ENCODE measurements at regions not wholly inside any gene's neighbourhood (a gene's known extent, or its start where the extent isn't known, plus 50 kb on each side); places are given as distances from the start of the nearest gene placed in this dataset.
"Not testable (repeated sequence)": the region's sequence is repeated elsewhere in the genome, so short reads cannot be mapped to it uniquely, and the experiment has no call there.

DNA sequence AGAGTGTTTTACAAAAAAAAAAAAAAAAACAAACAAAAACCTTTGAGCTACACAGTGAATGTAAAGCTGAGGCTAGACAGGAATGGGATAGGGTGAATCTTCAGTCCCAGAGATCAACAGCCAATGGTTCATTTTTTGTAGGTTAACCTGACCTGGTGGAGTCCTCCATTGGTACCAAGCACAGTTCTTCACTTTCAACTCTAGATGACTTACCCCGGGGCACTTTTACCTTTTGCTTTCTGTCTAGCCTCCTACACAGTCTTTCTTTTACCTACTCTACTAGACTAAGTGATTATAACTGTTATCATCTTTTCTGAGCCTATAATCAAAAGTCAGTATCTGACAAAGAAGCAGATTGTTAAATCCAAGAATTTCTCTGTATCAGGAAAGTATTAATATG, 50.9 kb downstream of the ANXA2R start:
- no peak for DNase-seq

DNA sequence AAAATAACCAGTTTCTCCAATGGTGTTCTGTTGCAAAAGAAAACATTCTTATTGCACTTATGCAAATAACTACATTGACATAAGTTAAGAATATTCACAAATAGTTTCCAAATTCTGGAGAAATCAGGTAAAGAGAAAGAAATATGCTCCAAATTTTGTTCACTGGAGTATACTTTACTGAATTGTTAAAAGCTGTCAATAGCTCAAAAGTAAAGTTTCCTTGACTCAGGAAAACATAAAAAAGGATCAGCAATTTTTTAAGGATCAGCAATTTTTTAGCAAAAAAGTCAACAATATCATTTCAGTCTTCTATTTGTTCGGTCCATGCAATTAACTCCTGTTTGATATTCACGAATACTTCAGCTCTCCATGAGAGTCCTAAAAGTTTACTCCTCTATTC, 51.6 kb downstream of the ANXA2R start:
- DNase-seq, result no peak

DNA sequence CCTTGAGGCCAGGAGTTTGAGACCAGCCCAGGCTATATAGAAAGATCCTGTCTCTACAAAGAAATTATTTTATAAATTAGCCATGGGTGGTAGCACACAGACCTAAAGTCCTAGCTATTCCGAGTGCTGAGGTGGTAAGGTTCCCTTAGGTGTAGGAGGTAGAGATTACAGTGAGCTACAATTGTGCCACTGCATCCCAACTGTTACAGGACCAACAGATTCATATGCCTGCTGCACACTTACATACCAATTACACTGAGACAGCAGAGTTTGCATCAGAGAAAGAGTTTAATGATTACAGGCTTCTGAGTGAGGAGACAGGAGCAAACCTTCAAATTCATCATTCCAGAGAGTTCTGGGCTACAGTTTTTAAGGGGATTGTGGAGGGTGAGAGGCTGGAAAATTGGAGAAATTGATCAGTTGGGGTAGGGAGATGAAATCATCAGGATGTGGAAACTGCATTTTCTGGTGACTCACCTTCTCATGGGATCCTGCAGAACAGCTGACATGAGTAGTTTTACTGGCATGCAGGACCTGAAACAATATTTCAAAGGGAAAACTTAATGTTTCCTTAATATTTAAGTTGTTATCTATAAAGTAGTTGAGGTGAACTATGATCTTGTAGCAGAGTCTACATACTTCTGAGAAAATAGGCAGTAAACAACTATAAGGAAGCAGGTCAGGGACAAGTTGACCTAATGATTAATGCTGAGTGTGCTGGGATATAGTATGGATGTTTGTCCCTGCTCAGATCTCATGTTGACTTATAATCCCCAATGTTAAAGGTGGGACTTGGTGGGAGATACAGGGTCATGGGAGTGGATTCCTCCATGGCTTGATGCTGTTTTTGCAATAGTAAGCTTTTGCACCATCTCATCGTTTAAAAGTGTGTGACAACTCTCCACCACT, 54.7 kb downstream of the ANXA2R start:
- no peak for DNase-seq

DNA sequence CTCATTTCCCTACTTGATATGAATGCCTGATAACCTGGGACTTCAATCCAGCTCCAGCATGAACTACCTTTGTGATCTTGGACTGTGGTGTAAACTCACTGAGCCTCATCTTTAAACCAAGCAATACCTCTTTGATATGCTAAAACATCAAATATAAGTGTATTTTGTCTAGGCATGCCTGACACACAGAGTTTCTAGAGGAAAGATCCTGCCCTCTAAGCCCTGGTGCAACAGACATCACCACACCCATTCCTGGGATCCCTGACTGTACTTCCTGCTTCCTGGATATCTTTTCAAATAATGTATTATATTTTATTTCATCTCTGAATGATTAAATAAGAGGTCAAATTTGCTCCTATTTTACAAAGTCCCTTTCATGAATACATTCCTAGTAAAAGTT, 55.8 kb downstream of the ANXA2R start:
- no peak for DNase-seq

DNA sequence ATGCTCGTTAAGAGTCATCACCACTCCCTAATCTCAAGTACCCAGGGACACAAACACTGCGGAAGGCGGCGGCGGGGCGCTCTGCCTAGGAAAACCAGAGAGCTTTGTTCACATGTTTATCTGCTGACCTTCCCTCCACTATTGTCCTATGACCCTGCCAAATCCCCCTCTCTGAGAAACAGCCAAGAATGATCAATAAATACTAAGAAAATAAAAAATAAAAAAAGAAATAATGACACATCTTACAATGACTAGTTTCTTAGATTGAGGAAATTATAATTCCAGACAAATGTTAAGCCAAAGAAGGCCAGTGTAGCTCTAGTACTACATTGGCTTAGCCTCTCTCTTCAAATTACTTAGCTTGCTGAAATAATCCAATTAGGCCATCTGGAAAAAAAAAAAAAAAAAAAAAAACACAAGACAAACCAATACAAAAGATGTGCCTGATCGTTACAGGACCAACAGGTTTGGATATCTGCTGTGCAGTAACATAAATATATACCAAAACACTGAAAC, 58.0 kb downstream of the ANXA2R start:
- no peak for DNase-seq

DNA sequence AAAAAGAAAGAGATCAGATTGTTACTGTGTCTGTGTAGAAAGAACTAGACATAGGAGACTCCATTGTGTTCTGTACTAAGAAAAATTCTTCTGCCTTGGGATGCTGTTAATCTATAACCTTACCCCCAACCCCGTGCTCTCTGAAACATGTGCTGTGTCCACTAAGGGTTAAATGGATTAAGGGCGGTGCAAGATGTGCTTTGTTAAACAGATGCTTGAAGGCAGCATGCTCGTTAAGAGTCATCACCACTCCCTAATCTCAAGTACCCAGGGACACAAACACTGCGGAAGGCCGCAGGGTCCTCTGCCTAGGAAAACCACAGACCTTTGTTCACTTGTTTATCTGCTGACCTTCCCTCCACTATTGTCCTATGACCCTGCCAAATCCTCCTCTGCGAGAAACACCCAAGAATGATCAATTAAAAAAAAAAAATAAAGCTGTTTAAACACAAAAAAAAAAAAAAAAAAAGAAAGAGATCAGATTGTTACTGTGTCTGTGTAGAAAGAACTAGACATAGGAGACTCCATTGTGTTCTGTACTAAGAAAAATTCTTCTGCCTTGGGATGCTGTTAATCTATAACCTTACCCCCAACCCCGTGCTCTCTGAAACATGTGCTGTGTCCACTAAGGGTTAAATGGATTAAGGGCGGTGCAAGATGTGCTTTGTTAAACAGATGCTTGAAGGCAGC, 58.6 kb downstream of the ANXA2R start:
- not testable (repeated sequence) for DNase-seq

DNA sequence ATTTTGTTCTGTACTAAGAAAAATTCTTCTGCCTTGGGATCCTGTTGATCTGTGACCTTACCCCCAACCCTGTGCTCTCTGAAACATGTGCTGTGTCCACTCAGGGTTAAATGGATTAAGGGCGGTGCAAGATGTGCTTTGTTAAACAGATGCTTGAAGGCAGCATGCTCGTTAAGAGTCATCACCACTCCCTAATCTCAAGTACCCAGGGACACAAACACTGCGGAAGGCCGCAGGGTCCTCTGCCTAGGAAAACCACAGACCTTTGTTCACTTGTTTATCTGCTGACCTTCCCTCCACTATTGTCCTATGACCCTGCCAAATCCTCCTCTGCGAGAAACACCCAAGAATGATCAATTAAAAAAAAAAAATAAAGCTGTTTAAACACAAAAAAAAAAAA, 59.1 kb downstream of the ANXA2R start:
- not testable (repeated sequence) for DNase-seq

DNA sequence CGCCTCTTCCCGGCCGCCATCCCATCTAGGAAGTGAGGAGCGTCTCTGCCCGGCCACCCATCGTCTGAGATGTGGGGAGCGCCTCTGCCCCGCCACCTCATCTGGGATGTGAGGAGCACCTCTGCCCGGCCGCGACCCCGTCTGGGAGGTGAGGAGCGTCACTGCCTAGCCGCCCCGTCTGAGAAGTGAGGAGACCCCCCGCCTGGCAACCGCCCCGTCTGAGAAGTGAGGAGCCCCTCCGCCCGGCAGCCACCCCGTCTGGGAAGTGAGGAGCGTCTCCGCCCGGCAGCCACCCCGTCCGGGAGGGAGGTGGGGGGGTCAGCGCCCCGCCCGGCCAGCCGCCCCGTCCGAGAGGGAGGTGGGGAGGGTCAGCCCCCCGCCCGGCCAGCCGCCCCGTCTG, 59.7 kb downstream of the ANXA2R start:
- DNase-seq, result not testable (repeated sequence)

DNA sequence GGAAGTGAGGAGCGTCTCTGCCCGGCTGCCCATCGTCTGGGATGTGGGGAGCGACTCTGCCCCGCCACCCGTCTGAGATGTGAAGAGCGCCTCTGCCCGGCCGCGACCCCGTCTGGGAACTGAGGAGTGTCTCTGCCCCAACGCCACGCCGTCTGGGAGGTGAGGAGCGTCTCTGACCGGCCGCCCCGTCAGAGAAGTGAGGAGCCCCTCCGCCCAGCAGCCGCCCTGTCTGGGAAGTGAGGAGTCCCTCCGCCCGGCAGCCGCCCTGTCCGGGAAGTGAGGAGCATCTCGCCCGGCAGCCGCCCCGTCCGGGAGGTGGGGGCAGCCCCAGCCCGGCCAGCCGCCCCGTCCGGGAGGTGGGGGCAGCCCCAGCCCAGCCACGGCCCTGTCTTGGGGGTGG, 60.9 kb downstream of the ANXA2R start:
- not testable (repeated sequence) for DNase-seq

DNA sequence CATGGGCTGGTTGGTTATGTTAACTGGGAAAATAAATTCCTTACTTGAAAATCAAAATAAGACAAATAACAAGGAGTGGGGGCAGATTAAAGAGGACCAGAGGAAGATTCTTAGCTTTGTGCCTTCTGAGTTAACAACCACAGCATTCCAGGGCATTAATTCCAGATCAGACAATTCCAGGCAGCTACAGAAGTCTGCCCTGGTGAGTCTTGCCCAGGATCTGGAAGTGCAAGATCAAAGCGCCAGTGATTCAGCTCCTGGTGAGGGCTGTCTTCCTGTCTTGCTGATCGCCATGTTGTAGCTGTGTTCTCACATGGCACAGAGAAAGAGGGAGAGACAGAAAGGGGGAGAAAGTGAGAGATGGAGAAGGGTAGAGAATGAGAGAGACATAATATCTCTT, 65.6 kb downstream of the ANXA2R start:
- DNase-seq, result no peak

DNA sequence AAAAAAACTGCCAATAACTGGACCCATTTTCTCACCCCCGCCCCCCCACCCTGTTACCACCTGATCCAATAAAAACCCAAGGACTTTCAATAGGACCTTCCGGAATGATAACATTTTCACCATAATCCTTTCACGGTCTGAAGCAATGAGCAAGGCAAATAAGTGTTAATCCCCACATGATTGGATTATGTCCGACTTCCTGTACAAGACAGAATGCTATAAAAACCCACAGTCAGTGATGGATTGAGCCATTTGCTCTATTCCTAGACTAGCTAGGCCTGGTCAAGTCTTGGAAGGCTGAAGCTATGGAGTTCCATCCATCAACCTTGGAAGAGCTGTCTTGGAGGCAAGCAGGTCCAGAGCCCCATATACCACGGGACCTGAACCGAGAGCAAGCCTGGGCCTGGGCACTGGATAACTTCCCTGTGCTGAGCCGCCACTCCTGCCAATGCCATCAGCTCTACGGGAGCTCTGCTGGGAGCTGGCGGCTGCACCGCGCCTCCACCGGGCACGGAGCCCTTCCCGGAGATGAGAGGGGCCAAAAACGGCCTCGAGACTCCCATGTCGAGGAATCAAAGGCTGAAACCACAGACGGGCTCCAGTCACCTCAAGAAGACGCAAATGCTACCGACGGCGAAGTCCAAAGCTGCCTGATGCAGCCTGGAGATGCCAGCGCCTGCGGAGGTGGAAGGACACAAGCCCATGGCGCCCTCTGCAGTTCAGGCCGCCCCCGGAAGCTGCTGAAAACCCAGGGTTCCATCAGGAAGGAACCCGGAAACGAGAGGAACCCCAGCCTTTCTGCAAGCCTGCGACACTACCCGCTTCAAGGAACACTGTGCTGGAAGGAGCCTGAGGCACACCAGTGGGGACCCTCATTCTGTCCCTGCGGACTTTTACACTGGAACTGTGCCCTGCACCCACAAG, 69.2 kb downstream of the ANXA2R start:
- no peak for DNase-seq

DNA sequence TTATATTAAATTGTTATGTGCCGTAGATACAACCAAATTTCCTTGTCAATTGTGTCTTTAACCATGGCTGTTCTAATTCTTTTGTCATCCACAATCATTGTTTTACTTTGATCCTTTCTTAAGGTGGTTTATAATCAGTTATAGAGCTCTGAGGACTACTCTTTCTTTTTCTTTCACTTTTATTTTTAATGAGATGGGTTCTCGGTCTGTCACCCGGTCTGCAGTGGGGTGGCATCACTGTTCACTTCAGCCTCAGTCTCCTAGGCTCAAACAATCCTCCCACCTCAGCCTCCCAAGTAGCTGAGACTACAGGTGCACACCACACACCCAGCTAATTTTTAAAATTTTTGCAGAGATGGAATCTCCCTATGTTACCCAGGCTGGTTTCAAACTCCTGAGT, 74.2 kb downstream of the ANXA2R start:
- no peak for DNase-seq

DNA sequence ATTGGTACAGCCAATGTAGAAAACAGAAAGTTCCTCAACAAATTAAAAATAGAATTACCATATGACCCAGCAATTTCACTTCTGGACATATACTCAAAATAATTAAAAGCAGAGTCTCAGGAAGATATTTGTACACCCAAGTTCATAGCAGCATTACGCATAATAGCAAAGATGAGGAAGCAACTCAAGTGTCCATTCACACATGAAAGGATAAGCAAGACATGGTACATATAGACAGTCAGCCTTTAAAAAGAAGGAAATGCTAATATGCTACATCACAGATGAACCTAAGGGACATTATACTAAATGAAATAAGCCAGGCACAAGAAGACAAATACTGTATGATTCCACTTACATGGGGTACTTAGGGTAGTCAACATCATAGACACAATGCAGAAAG, 76.7 kb downstream of the ANXA2R start:
- no peak for DNase-seq

DNA sequence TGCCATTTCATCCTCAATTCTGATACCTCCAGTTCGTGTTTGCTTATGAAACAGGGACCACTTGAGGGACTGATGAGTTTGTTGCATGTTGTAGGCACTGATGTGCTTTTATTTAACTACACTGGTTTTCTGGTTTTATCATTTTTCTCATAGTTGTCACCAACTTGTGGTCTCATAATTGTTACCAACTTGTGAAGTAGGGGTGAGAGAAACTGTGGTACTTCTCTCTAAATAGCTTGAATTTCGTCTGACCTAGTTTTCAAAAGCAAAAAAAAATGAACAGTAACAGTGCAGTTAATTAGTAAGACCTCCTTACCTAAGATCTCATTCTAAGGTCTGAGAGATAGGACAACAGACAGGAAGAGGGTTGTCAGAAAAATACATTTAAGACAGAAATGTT, 78.0 kb downstream of the ANXA2R start:
- no peak for DNase-seq

DNA sequence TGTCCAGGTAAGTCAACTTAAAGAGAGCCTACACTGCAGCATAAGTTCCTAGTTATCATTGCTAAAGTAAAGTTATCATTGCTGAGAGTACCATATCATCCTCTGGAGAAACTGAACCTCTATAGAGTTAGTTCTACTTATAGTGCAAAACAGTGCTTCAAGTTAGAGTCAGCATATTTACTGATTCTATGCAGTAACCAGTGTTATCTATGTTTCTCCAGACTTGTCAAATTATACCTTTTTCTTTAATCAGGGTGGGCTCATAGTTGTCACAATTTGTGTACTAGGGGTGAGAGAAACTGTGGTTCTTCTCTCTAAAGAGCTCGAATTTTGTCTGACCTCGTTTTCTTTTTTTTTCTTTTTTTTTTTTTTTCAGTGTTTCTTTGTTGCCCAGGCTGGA, 79.6 kb downstream of the ANXA2R start:
- no peak for DNase-seq

DNA sequence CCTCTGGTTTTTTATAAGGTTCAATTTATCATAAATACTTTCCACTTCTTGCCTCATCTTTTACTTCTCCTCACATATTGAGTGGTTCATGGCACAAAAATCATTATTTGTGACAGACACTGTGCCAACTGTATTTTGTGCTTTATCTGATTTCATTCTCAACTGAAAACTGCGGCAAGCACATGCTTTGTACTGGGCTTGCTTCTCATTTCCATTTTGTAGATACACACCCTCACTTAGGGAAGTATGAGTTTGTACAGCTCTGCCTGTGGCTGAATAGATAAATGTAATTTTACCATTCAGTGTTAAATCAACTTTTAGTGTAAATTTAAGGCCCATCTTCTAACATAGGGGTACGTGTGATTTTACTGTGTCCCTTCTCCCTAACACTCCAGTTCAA, 83.6 kb downstream of the ANXA2R start:
- DNase-seq, result no peak

DNA sequence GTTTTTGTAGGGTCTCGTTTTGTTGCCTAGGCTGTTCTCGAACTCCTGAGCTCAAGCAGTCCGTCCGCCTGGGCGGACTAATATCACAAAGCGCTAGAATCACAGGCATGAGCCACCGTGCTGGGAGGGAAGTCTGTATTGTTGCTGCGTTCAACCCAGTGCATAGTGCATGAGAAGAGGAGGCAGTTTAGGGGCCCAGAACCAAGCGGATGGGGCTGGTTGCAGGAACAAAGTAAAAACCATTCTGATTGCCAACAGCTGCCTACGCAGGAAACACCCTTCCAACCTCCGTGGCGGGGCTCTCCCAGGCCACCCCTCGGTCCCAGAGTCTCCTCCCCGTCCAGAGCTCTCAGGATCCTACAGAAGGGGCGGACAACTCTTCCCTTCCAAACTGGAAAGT, 87.1 kb downstream of the ANXA2R start:
- no peak for DNase-seq

DNA sequence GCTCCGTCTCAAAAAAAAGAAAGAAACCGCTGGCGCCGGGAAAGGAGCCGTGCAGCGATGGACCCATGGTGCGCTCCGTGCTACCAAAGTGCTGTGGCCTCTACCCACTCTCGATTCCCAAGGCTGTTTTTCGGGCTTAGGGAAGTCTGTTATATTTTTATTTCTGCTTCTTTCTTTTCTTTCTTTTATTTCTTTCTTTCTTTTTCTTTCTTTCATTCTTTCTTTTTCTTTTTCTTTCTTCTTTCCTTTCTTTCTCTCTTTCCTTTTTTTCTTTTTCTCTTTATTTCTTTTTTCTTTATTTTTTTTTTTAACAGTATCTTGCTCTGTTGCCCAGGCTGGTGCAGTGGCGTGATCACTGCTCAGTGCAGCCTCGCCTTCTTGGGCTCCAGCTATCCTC, 87.5 kb downstream of the ANXA2R start:
- DNase-seq, result no peak

DNA sequence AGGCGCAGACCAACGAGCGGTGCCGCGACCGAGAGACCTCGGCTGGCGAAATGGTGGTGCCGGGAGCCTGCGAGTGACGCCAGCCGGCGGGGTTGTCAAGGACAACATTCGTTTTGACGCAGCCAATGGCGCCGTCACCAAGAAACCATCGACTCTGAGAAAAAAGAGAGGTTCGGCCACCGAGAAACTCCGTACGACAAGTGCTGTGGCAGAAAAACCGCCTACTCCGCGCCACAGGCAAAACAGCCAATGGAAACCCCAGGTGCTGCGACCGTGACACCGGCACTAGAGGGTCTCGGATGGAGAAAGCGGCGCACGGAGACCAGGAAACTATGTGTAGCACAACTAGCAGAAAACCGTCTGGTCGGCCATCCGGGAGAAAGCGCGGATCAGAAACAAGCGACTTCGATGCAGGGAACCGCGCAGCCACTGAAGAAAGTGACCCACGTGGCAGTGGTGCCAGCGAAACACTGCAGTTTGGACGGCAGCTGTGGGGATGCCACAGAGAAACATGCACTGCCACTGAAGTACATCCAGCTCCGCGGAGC, 88.8 kb downstream of the ANXA2R start:
- DNase-seq, result peak; percentile 28 to 62 (median 46)

DNA sequence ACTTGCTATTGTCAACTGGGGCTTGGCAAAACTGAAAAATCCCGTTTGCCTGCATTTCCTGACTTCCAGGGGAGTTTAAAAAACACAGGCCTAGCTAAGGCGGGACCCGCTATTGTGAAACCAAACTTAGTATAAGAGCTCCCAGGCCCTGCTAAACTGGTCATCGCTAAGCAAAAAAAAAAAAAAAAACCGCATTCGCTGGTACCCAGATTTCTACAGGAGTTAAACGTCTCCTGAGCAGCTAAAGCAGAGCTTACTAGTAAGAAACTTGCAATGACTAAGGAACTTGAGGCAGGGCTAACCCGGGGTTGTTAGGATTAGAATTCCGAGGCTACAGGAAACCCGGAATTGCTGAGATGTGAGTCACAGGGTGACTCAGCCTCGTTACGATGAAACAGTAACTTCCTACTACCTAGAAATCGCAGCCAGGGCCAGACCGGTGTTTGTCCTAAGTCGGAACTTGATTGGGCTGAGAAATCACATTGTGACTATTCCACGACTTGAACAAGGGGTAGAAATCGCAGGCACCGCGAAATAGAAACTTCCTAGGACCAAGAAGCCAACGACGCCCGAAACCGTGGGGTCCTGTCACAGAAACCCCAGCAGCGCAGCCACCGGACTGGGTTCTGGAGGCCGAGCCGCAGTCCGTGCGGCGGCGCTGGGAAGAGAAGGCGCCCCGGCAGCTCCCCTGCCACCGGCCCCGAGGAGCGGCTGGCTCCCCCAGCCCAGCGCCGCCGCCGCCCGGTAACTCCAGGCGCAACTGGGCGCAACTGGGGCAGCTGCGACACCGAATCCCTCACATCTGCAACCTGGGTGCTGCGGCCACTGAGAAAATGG, 89.4 kb downstream of the ANXA2R start:
- peak; percentile 23 to 36 (median 28) for DNase-seq

DNA sequence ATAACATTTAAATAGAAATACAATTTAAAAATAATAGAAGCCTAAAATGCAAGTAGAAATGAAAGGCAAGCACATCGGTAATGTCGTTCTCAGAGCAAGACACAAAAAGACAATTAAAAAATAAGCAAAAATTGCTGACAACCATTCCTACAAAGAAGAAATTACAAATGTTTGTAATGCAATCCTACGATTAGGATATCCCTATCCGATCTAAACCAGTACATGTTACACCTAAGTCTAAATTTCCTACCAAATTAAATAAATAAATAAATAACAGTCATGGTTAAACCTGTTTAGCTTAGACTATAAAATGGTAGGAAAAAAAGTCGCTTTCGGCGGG, 90.0 kb downstream of the ANXA2R start:
- DNase-seq, result no peak

Data from activated CD4-positive, CD25-positive, alpha-beta regulatory T cell (primary cell).